HG03025 (cell line): ENCODE measurements at regions not wholly inside any gene's neighbourhood (a gene's known extent, or its start where the extent isn't known, plus 50 kb on each side); places are given as distances from the start of the nearest gene placed in this dataset.

Source experiments
- ATAC-seq: cut with Tn5 transposase; IDR thresholded peaks from one replicate; pipeline ENCODE4 v1.9.1; 2021; ENCODE audit warnings: mild to moderate bottlenecking, moderate library complexity; ENCODE audit not compliant: unreplicated experiment, low FRiP score

GRCh38 chr13:48839171-48839570 is 136.5 kb upstream of the FNDC3A start:
- ATAC-seq = no peak

GRCh38 chr13:48840366-48840765 is 135.3 kb upstream of the FNDC3A start:
- ATAC-seq = no peak

GRCh38 chr13:48842316-48842715 is 133.4 kb upstream of the FNDC3A start:
- ATAC-seq = no peak

- ATAC-seq = no peak
These were observed 131.9 kb upstream of the FNDC3A start for GRCh38 chr13:48843630-48844380.

DNA sequence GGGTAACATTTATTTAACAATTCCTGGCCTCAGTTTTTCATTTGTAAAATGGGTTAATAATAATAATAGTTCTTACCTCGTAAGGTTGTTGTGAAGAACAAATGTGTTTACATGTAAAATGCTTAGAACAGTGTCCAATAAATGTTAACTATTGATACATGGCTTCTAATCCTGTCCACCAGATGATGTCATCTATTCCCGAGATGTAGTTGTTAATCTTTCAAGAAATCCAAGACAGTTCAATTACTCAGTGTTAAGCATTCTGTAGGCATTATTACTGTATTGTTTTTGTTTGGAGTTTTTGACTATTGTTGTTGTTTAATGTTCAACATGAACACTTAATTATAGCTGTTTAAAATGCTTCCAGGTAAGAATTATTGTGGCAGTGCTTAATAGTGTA is 131.0 kb upstream of the FNDC3A start:
- no peak for ATAC-seq

- ATAC-seq = no peak
These were observed 126.2 kb upstream of the FNDC3A start for GRCh38 chr13:48849515-48849914.

DNA sequence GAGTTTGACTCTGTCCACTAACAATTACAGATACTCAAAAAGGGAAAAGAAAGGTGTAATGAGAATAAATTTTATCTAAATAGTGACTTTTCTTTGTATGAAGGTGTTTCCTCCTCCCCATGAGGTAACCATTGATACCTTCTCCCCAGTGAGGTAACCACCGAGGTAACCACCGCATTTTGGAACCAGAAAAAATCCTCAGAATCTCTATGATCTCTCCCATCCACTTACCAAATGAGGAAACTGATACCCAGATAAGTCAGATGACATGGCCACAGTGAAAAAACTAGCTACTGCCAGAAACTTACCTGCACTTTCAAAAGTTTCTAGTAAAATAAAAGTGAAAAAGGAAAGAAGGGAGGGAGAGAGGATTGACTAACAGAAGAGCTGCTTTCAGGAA is 124.0 kb upstream of the FNDC3A start:
- no peak for ATAC-seq

- ATAC-seq = no peak
These were observed 122.6 kb upstream of the FNDC3A start for GRCh38 chr13:48852911-48853727.

GRCh38 chr13:48853728-48854102 is 122.0 kb upstream of the FNDC3A start:
- no peak for ATAC-seq

GRCh38 chr13:48857576-48857975 is 118.1 kb upstream of the FNDC3A start:
- no peak for ATAC-seq

DNA sequence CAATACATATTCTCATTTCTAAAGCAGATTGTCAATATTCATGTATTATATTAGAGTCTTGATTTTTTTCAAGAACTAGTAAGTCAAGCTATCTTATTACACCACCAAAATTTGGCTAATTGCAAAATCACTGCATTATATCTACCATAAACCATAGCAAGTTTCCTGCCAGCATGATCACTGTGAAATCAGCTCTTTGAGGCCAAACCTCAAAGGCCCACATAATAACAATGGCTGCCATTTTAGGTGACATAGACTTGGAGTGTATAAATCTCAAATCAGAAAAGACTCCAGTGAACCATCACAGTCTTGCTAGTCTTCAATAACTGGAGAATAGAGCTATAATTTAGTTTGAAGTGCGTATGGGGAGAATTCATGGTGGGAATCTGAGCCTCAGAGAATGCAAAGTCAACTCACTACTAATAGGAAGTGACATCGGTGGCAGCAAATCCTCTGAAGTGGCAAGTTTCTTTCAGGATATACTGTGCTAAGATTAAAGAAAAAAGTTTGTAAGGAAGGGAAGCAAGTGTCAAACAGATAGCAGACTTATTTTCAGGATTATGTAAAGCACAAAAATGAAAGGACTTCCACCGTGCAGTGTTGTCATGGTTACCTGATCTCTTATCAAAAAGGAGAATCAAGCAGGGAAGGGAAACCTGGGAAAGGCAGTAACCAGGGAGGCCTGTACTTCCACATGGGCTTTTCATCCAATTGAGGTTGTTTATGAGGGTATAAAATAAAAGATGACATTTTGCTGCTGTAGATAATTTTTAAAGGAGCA is 117.4 kb upstream of the FNDC3A start:
- ATAC-seq = no peak

DNA sequence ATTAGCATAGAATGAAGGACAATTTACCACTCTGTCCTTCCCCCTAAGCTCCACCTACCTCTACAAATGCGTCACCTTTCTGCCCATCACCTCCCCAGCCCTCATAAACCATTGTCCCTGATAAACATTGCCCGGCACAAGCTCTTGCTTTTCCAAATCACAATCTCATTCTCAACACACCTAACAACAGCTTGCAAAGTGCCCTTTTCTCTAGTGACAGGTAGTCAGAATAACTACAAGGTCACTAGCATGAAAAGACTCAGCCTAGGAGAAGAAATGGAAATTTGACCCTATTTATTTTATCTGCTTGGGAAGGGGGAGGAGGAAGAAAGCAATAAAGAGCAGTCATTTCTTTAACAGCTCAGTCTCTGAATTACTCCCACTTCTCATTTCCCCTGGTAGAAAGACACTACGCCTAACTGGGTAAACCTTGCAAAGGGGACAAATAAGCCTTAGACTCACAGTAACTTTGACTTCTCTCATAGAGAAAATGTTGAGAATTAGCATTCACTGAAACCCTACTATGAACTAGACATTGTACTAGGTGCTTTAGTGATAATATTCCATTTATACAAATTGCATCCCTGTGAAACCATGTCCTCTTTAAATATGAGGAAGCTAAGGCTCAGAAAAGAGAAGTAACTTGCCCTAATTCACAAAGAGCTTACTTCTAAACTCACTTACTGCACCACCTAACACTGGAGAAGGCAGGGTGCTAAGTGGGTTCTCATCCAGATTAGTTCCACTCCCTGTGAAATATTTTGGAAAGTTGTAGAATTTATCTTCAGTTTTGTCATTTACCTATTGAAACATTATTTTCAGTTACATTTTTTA is 116.2 kb upstream of the FNDC3A start:
- ATAC-seq = no peak

DNA sequence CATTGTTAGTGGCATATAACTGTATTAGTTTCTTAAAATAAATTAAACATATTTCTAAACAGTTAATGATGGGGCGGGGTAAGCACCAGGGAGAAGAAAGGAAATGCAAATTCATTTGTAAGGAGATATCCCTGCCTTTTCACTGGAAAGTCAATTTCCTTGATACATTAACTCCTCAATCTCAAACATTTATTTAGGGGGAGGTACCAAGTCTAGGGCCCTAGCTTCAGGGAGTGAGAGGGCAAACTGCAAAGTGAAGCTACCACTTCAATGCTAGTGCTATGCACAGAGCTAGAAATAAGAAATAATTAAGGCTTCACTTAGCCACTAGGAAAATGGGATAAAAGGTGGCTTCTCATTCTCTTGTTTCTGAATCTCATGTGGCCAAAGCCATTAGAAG is 115.3 kb upstream of the FNDC3A start:
- ATAC-seq = no peak

- ATAC-seq = no peak
These were observed 113.1 kb upstream of the FNDC3A start for GRCh38 chr13:48862572-48862971.

DNA sequence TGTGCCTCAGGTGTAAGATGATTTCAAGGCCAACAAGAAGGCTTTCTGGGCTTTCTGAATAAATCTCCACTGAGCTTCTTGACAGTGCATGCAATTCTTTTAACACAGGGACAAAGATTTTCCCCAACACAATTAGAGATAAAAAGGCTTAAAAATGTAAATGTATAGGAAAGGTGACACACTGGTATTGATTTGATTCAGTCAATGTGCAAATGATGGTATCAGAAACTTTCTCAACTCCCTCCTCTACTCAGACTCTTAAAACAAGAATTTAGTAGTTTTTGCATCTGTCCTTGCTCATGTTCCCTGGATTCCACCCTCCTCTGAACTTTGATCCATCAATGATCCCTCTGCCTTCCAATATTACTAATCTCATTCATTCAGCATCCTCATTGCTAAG is 111.6 kb upstream of the FNDC3A start:
- ATAC-seq = no peak

DNA sequence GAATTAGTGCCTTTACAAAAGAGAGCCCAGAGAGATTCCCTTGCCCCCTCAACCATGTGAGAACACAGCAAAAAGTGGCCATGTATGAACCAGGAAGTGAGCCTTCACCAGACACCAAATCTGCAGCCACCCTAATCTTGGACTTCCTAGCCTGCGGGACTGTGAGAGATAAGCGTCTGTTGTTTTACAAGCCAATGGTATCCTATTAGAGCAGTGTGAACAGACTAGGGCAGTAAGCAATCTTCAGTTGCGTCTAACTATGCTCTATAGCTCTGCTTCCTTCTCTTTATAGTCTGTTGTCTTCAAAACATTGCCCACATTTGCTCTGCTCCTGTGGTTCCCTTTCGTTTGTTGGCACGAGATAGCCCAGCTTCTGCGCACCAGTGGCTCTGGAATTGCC is 109.5 kb upstream of the FNDC3A start:
- ATAC-seq = no peak

DNA sequence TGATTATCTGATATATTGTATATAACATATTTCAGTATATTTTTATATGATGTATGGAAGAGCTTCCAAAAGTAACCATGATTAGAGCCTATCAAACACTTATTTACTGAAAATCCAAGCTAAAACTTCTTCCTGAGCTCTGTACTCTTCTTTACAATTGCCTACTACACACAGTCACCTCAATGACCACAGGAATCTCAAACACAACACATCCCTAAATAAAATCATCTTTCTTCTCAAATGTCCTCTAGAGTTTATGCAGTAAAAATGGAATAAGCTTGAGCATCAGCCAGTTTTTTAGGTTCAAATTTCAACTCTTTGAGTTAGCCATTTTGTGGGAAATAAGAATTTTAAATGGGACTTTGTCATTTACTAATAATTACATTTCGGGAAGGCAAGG is 102.6 kb upstream of the FNDC3A start:
- no peak for ATAC-seq

GRCh38 chr13:48873587-48873986 is 102.1 kb upstream of the FNDC3A start:
- no peak for ATAC-seq

- no peak for ATAC-seq
These were observed 101.5 kb upstream of the FNDC3A start for GRCh38 chr13:48874165-48874564.

- ATAC-seq = no peak
These were observed 100.7 kb upstream of the FNDC3A start for GRCh38 chr13:48875047-48875446.
